Stimulated activated CD8-positive, alpha-beta memory T cell treated with anti-CD3 and anti-CD28 coated beads, Interleukin-7, amount 100 ng/mL, for 24 hours (primary cell): ENCODE measurements at regions not wholly inside any gene's neighbourhood (a gene's known extent, or its start where the extent isn't known, plus 50 kb on each side); places are given as distances from the start of the nearest gene placed in this dataset.

ENCODE experiments used
- DNase-seq: peaks from one replicate; pipeline ENCODE4 v3.0.0-alpha.2; 2020; ENCODE audit warnings: low read depth

DNA sequence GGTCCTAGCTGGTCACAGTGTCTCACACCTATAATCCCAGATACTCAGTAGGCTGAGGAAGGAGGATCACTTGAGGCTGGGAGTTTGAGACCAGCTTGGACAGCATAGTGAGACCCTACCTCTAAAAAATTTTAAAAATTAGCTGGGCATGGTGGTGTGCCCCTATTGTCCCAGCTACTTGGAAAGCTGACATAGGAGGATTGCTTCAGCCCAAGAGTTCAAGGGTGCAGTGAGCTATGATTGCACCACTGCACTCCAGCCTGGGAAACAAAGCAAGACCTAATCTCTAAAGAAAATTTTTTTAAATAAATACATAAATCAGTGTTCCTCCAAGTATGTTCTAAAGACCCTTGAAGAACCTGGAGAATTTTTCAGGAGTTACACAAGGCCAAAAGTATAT lies 50.6 kb upstream of the GNAO1 start:
- no peak for DNase-seq

DNA sequence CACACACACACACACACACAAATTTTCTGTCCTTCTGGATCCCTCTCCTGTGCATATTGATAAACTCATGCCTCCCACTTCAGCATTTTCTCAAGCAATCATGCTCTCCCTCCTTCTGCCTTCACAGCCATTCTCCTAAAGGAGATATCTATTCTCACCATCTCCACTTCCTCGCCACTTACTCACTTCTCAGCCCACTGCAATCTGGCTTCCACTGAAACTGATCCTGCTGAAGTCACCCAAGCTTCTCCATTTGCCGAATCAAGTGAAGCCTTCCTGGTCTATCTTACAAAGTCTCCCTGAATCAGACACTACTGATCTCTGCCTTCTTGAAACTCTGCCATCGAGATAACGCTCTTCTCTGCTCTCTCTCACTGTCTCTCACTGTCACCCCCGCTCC lies 54.0 kb upstream of the GNAO1 start:
- DNase-seq = no peak

- no peak for DNase-seq
Measured at GRCh38 chr16:56136256-56136655, 55.0 kb upstream of the GNAO1 start.

- DNase-seq = no peak
Measured at GRCh38 chr16:56134790-56135189, 56.5 kb upstream of the GNAO1 start.

- no peak for DNase-seq
Measured at GRCh38 chr16:56125922-56126321, 65.4 kb upstream of the GNAO1 start.

DNA sequence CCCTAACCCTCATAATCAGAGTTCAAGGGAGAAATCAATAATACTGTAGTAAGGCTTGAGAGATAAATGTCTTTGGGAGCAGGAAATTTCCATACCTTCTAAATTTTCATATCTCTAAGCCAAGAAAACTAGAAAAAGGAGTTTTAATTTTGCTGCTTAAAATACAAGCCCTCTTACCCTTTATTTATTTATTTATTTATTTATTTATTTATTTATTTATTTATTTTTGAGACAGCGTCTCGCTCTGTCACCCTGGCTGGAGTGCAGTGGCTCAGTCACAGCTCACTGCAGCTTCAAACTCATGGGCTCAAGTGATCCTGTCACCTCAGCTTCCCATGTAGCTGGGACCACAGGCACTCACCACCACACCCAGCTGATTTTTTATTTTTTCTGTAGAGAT lies 69.0 kb upstream of the GNAO1 start:
- DNase-seq = no peak

GRCh38 chr16:56121156-56121500 lies 70.2 kb upstream of the GNAO1 start:
- DNase-seq = no peak

GRCh38 chr16:56120447-56121155 lies 70.7 kb upstream of the GNAO1 start:
- DNase-seq = no peak

DNA sequence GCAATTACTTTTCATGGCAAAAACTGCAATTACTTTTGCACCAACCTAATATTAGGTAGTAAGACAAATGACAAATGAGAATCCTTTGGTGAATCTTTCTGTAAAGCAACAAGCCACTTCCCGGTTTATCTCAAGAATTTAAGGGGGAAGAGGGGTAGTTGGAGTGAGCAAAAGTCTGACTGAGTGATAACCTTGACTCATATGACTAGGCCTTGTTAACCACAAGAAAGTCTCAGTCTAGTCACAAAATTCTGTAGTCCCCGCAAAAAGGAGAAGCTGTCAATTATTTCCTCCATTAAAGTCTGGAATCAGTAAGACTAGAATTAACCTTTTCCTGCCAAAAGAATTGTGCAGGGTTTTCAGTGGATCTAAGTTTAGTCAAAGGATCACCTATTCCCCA lies 72.2 kb upstream of the GNAO1 start:
- DNase-seq = no peak

DNA sequence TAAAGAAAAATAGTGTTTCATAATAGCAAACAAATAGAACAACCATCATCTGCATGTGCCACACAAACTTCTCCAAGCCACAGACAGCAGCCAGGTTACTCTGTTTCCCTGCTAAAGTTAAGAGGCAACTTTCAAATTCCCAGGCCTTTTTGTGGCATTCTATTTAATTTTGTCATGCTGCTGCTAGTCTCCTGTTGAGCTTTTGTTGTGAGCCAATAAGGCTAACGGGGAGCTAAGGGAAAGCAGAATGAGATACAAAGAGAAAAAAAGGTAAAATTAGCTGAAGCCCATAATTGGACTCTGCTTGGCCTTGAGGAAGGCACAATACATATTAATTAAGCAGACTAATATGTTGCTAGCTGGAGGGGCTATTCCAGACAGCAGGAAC lies 74.7 kb upstream of the GNAO1 start:
- DNase-seq = no peak

DNA sequence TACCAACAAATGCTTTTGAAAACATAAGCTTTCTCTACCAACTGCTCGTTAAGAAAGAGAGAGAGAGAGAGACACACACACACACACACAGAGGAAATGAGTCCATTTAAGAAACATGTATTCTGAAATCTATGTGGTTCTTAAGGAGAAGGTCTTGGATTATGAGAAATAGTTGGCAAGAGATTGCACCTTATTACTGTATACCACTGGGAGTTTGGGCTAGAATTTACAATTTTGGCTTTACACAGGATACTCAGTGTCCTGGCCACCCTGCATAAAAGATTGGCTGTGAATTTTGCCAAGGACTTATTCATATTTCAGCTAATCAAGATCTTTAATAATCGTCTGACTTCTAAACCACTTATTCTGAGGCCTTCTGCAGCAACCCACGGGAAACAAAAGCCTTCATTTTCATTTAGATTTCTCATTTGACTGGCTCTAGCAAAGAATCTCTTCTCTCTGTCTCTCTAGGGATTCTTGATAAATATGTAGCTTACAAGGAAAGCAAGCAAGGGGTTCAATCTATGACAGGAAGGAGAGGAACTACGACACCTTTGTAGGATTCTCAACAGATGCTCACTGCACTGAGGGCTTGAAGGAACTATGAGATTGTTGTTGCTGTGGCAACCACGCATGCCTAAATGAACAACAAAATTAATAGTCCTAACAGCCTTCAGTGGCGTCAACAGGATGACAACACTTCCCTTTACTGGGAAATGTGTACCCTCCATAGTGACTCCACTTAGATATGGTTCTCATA lies 75.3 kb upstream of the GNAO1 start:
- no peak for DNase-seq

GRCh38 chr16:56113223-56113622 lies 78.1 kb upstream of the GNAO1 start:
- no peak for DNase-seq

DNA sequence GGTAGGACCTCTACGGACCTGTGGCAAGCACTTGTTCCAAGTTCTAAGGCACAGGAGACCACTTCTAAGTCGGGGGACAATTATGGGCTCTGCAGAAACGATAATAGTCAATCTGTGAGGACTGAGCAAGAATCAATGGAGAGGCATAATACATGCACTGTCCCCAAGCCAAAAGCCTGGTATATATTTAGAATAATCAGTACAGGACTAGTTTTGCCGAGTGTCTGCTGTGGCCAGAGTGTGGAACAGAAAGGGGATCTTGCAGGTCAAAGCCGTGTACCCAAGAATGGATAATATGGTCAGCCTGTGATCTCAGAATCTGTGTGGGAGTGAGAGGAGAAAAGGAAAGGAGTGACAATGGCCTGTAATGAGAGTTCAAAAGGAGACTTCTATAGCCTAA lies 80.2 kb upstream of the GNAO1 start:
- DNase-seq = no peak

DNA sequence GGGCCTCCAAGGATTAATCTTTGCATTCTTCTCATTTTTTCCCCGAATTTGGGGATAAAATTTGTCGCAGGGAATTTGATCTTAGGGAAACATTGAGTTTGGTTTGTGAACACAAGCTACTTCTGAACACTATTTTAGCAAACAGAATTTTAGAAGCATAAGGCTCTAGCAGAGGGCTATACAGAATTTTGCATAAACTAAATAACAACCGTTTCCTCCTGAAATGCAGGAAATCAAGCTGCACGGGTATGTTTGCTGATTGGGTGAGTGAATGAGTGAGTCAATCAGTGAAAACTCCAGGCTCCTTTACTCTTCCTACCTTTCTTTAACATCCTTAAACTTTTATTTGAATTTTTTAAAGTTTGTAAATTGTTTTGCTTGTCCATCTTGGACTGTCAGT lies 81.3 kb upstream of the GNAO1 start:
- no peak for DNase-seq

GRCh38 chr16:56109205-56109604 lies 82.1 kb upstream of the GNAO1 start:
- no peak for DNase-seq

- DNase-seq = no peak
Measured at GRCh38 chr16:56108724-56109123, 82.6 kb upstream of the GNAO1 start.

- no peak for DNase-seq
Measured at GRCh38 chr16:56108056-56108471, 83.2 kb upstream of the GNAO1 start.

DNA sequence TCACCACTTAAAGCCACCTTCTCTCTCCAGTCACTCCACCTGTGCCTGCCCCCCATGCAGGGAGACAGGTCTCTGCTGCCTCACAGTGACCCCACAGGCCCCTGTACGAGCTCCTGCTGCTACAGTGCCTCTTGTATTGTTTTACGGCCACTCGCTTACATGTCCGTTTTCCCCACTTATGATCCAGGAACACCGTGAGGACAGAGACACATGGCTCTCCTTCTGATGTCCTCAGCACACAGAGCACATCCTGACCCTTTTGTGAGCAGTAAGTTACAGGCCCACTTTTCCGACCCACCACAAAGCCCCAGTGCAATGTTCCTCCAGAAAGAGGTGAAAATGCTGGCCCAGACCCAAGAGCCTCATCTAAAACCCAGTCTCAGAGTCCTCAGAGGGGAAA lies 84.8 kb upstream of the GNAO1 start:
- DNase-seq = no peak

DNA sequence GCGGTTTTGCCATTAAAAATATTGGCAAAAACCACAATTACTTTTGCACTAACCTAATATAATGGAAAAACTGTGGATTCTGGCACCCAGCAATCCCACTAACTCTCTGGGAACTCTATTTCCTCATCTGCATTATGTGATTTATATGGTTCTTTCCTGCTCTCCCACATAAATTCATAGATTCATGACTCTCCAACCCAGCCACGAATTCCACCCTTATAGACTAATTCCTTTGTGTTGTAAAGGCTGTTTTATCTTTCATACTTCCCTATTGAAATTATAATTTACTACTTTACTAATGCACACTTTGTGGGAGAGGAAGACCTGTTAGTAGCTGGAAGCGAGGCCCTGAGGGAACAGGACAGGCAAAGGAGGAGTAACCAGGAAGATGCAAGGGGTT lies 88.4 kb upstream of the GNAO1 start:
- DNase-seq = no peak

DNA sequence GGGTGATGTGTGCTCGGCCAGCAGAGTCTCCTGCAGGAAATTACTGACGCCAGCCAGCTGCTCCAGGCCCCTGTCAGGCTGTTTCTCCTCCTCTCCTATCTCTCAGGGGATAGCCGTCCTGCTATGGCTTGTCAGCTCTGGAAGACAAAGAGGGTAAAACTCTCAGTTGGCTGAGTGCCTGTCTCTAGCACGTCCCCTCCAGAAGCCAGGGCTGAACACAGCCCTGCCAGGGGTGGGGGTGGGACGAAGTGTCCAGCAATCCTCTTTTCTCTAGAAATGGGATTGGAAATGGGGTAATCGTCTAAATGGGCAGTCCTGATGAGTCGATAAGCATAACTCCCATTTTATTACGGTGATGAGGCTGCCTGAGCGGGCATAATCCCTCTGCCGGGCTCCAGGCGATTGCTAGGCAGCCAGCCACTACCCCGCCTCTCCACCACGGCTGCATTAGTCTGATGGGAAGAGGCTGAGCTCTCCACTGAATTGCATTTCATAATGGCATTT lies 89.1 kb upstream of the GNAO1 start:
- DNase-seq = no peak

DNA sequence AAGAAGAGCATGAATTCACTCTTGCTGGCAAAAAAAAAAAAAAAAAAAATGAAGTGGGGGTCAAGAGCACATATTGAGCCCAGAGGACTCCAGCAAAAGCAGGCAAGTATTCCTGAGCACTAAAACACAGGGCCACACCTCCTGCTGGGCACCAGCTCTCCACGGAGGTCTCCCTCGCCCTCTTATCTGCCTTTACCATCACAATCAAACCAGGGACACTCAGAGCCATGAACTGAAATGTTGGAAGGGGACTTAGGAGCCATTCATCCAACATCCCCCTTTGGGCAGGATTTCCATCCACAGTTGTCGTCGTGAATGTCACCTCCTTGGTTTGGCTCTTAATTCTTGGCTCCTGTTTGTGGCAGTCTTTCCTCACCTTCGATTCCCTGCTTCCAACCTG lies 89.8 kb upstream of the GNAO1 start:
- no peak for DNase-seq

DNA sequence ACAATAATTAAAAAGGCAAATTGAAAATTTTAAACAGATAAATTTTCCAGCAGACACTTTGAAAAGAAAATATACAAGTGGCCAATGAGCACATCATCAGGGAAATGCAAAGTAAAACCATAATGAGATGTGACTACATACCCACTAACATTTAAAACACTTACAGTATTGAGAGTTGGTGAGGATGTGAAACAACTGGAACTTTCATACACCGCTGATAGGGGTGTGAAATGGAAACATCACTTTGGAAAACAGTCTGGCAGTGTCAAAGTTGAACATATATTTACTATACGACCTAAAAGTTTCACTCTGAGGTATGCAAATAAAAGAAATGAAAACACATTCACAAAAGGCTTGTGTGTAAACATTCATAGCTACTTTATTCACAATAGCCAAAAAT lies 94.0 kb upstream of the GNAO1 start:
- no peak for DNase-seq

- DNase-seq = no peak
Measured at GRCh38 chr16:56094231-56094630, 97.1 kb upstream of the GNAO1 start.

- no peak for DNase-seq
Measured at GRCh38 chr16:56093055-56093454, 98.2 kb upstream of the GNAO1 start.
